Fibroblast of pulmonary artery (primary cell): ENCODE measurements at regions not wholly inside any gene's neighbourhood (a gene's known extent, or its start where the extent isn't known, plus 50 kb on each side); places are given as distances from the start of the nearest gene placed in this dataset.

Experiments
- DNase-seq: peaks from one replicate; pipeline ENCODE4 v3.0.0-alpha.2; 2010; ENCODE audit warnings: low read depth
- H3K4me3 ChIP-seq: replicated peaks from 2 replicates; pipeline ENCODE4 v1.5.1; 2011; ENCODE audit warnings: low read depth, mild to moderate bottlenecking, control low read depth, low read length, moderate library complexity
- TF ChIP-seq, protein P1 (sequence below): IDR thresholded peaks from 2 replicates; pipeline ENCODE4 v1.5.1; 2011; ENCODE audit warnings: mild to moderate bottlenecking, control low read depth, low read length, inconsistent platforms; ENCODE audit errors: missing control alignments

DNA sequence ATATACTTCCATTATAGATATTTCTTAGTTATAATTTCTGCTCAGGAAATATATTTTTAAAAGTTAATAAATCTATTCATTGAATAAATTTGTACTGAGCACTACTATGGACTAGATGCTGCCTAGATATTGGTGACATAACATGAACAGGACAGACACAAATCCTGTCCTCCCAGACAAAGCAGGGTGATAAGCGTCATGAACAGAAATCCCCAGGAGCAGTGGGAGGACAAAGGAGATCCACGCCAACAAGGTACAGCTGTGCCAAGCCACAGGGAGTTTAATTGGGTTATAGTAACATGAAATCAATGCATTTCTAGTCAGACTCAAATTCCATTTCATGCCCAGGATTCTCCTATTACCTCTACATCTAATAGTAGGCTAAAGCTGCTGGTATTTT is 171.8 kb upstream of the CPNE8 start:
- no peak overlapping the region for H3K4me3 ChIP-seq
- TF ChIP-seq, protein P1, sequence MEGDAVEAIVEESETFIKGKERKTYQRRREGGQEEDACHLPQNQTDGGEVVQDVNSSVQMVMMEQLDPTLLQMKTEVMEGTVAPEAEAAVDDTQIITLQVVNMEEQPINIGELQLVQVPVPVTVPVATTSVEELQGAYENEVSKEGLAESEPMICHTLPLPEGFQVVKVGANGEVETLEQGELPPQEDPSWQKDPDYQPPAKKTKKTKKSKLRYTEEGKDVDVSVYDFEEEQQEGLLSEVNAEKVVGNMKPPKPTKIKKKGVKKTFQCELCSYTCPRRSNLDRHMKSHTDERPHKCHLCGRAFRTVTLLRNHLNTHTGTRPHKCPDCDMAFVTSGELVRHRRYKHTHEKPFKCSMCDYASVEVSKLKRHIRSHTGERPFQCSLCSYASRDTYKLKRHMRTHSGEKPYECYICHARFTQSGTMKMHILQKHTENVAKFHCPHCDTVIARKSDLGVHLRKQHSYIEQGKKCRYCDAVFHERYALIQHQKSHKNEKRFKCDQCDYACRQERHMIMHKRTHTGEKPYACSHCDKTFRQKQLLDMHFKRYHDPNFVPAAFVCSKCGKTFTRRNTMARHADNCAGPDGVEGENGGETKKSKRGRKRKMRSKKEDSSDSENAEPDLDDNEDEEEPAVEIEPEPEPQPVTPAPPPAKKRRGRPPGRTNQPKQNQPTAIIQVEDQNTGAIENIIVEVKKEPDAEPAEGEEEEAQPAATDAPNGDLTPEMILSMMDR = no peak
- no peak for DNase-seq

DNA sequence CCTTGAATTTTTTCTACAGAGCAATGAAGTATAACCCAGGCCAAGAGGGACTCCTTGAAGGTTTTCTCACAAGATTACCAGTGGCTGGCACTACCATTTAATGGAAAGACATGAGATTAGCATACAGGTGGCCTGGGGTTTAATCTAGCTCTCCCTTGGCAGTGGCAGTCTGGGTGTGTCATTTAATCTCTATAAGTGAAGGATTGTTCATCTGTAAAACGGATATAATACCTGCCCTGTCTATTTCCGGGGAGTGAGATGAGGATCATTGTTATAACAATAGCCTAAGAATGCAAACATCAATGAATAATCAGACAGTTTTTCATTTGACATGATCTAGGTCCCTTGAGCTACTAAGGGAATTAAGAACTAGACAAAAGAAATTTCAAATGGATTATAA is 168.7 kb upstream of the CPNE8 start:
- TF ChIP-seq, protein P1 = no peak
- H3K4me3 ChIP-seq = no peak overlapping the region
- no peak for DNase-seq

DNA sequence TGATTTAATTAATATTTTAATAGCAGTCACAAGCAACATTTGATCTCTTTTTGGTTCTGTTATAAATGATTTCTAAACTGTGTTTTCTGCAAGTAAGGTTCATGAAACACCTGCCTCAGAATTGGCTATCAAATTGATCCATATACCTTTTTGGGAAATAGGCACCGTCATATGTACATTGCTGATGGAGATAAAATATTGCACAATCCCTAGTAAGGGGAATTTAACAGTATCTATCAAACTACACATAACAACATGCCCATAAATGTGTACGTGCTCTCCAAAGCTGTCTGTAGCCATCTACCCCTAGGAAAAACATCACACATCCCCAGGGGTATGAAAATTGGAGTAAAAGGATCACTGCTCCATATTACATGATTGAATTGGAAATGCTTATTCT is 167.3 kb upstream of the CPNE8 start:
- no peak for DNase-seq
- TF ChIP-seq, protein P1 = no peak
- no peak overlapping the region for H3K4me3 ChIP-seq

DNA sequence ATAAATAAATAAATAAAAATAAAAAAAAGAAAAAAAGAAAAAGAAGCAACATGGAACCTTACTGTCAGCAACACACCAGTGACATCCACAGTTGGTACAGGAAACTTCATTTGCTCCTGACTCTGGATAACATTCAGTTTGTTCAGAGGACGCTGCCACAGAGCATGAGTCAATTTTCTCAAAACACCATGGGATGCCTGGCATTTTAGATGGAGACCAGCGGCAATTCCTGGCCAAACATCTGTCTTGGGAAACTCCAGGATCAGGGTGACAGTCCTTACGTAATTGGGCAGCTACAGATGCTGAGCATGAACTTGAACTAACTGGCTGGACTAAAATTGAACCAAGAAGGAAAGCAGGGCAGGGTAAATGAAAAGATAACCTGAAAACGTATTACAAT is 166.2 kb upstream of the CPNE8 start:
- TF ChIP-seq, protein P1 = no peak
- no peak for DNase-seq
- H3K4me3 ChIP-seq = no peak overlapping the region

DNA sequence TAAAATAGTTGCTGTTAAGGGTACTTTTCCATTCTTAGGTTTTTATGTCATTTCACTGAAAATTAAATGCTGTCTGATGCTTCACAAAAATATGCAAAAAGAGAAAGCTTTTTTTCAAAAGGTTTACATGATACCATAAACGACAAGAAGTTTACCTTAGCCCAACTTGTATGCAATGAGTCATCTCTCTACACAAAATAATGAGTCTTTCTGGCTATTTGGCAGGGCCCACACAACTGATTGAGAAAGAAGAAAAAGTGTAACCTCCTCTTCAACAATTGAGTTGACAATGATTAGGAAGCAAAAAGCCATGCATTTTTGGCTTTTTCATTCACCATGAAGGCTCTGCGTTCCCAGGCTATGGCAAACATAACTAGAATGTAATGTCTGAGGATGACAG is 165.4 kb upstream of the CPNE8 start:
- TF ChIP-seq, protein P1 = no peak
- no peak overlapping the region for H3K4me3 ChIP-seq
- no peak for DNase-seq

DNA sequence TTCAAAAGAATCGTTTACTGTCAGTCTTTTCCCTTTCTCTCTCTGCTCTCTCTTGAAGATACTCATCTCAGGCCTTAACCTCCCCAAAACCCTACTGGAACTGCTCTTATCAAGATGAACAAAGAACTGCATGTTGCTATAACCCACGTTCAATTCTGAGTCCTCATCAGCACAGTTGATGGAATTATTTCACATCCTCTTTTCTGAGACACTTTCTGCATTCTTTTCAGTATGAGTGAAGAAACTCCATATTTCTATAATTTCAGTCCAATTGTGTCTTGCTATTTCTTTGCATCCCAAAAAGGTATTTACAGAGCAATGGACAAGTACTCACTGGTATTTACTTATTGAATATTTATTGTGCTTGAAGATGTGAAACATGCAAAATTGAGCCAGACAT is 160.1 kb upstream of the CPNE8 start:
- no peak overlapping the region for H3K4me3 ChIP-seq
- DNase-seq = no peak
- TF ChIP-seq, protein P1 = no peak

DNA sequence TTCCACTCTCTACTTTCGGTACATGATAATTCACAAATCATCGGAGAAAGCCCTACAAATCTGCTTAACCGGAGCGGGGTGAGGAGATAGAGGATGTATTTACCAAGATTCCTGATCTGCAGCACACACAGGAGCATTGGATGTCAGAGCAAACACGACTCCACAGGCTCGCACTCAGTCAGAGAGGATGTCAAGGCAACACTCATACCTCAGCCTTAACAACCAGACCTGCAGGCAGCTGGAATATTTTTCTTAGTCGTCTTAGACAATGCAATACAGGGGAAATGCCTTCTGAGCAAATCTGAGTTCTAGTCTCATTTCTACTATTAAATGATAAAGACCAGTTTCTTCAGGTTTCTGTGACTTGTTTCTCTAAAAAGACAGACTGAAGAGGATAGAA is 159.3 kb upstream of the CPNE8 start:
- no peak for DNase-seq
- TF ChIP-seq, protein P1 = no peak
- H3K4me3 ChIP-seq = no peak overlapping the region
